ENCODE measurements at regions not wholly inside any gene's neighbourhood (a gene's known extent, or its start where the extent isn't known, plus 50 kb on each side); places are given as distances from the start of the nearest gene placed in this dataset.

DNA sequence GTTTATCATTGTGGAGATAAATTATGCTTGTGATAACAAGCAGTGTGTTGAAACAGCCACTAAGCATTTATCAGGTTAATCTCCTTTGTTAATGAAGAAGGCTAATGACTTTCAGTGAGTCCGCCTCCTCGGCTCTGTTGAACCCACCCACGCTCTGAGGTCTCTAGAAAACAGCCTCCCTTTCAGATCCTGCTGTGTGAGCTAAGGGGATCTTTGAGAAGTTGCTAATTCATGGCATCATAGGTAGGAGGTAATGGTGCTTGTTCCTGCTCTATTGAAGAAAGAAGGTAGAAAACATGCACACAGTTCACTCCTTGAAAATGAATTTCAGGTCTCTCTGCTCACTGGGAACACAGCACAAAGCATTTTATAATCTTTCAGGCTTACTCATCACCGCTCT lies 483.9 kb downstream of the AACS start:
- TF ChIP-seq, protein P1, sequence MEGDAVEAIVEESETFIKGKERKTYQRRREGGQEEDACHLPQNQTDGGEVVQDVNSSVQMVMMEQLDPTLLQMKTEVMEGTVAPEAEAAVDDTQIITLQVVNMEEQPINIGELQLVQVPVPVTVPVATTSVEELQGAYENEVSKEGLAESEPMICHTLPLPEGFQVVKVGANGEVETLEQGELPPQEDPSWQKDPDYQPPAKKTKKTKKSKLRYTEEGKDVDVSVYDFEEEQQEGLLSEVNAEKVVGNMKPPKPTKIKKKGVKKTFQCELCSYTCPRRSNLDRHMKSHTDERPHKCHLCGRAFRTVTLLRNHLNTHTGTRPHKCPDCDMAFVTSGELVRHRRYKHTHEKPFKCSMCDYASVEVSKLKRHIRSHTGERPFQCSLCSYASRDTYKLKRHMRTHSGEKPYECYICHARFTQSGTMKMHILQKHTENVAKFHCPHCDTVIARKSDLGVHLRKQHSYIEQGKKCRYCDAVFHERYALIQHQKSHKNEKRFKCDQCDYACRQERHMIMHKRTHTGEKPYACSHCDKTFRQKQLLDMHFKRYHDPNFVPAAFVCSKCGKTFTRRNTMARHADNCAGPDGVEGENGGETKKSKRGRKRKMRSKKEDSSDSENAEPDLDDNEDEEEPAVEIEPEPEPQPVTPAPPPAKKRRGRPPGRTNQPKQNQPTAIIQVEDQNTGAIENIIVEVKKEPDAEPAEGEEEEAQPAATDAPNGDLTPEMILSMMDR (IDR thresholded peaks at IDR 0.05): no peak
- no peak for TF ChIP-seq POLR2A (IDR thresholded peaks at IDR 0.05)
